ENCODE measurements at regions not wholly inside any gene's neighbourhood (a gene's known extent, or its start where the extent isn't known, plus 50 kb on each side); places are given as distances from the start of the nearest gene placed in this dataset.
"Not testable (repeated sequence)": the region's sequence is repeated elsewhere in the genome, so short reads cannot be mapped to it uniquely, and the experiment has no call there.

DNA sequence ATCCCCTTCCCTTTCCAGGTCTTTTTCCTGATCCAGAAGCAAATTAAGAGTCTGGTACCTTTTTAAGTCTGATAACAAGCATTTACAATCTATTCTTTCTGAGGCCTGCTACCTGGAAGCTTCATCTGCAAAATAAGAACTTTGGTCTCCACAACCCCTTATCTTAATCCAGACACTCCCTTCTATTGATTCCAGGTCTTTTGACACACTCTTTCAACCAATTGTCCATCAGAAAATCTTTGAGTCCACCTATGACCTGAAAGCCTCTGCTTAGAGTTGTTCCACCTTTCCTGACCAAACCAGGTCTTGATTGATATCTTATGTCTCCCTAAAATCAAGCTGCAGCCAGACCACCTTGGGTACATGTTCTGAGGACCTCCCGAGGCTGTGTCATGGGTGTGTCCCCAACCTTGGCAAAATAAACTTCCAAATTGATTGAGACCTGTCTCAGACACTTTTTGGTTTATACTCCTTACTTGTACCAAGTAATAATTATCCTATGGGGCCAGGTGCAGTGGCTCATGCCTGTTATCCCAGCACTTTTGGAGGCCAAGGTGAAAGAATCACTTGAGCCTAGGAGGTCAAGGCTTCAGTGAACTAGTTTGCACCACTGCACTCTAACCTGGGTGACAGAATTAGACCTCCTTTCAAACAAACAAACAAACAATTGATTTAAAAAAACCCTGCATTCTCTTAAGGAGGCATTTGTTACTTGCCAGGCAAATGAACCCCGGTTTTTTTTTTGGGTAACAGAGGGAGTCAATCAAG lies 126.1 kb downstream of the MAP3K21 start:
- no peak overlapping the region for H3K4me3 ChIP-seq (ENCODE audit: extremely low read depth, insufficient read depth, low read length, poor library complexity, severe bottlenecking)
- no peaks in the 10 kb centered on the region for H3K4me1 ChIP-seq (ENCODE audit: control insufficient read depth, insufficient read depth, low read length, poor library complexity, severe bottlenecking)
- no peak overlapping the region for H3K27ac ChIP-seq (ENCODE audit: low read depth, low read length, severe bottlenecking)
- H3K9me3 ChIP-seq (ENCODE audit: control insufficient read depth, low read length): no peaks in the 10 kb centered on the region
- no peaks in the 10 kb centered on the region for H3K36me3 ChIP-seq (ENCODE audit: control insufficient read depth, insufficient read depth, low read length)
- 70 to 90% methylated on average over 2 of the region's 2 CpGs for WGBS, 2 experiments (ENCODE audit: insufficient coverage in 2 of 2)

- Histone ChIP-seq H3K27ac (ENCODE audit: low read depth, low read length, severe bottlenecking) (no peak overlapping the region), H3K4me3 (ENCODE audit: extremely low read depth, insufficient read depth, low read length, poor library complexity, severe bottlenecking) (no peak overlapping the region), H3K36me3 (ENCODE audit: control insufficient read depth, insufficient read depth, low read length) (no peaks in the 10 kb centered on the region), H3K9me3 (ENCODE audit: control insufficient read depth, low read length) (no peaks in the 10 kb centered on the region), H3K4me1 (ENCODE audit: control insufficient read depth, insufficient read depth, low read length, poor library complexity, severe bottlenecking) (no peaks in the 10 kb centered on the region)
- WGBS, 2 experiments (ENCODE audit: insufficient coverage in 2 of 2): 75 to 100% methylated on average over 1 of the region's 1 CpG
Observed at GRCh38 chr1:233459470-233459945, 132.0 kb downstream of the MAP3K21 start.

DNA sequence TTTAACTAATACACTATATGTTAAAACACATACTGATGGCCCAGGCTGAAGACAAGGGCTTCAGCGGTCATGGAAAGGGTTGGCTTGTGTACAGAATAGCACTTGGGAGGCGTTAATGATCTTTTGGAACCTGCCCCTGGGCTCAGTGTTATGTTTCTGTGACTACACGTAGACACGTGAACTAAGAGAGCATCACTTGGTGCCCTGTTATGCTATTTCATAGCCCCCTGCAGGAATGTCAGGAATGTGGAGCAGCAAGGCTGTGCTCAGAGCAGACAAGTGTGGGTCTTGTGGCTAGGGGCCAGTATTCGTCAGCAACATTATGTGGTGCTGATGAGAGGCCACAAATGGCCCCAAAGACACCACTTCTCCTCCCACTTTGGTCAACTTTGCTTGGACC lies 132.4 kb downstream of the MAP3K21 start:
- H3K27ac ChIP-seq (ENCODE audit: low read depth, low read length, severe bottlenecking): no peak overlapping the region
- peaks cover 2% of the 10 kb centered on the region for H3K9me3 ChIP-seq (ENCODE audit: control insufficient read depth, low read length)
- H3K36me3 ChIP-seq (ENCODE audit: control insufficient read depth, insufficient read depth, low read length): no peaks in the 10 kb centered on the region
- WGBS, 2 experiments (ENCODE audit: insufficient coverage in 2 of 2): 58 to 68% methylated on average over 4 of the region's 5 CpGs
- H3K4me3 ChIP-seq (ENCODE audit: extremely low read depth, insufficient read depth, low read length, poor library complexity, severe bottlenecking): no peak overlapping the region
- no peaks in the 10 kb centered on the region for H3K4me1 ChIP-seq (ENCODE audit: control insufficient read depth, insufficient read depth, low read length, poor library complexity, severe bottlenecking)

DNA sequence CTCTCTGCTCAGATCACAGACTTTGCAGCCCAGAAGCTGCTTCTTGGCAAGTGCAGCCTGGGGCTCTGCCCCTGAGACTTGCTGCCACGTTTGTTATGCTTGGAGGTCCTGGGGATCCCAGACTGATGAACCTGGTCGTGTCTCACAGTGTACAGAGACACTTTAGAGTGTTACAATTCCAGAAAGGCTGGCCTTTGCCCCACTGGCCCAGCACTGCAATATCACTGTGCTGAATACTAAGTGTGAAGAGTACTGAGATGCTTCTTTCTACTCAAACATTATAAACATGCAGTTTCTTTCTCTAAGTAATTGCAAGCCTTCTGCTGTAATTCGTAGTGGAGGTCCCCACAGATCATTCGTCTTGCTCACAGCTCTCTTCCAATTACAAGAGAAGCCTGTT lies 133.2 kb downstream of the MAP3K21 start:
- Histone ChIP-seq H3K36me3 (ENCODE audit: control insufficient read depth, insufficient read depth, low read length) (no peaks in the 10 kb centered on the region), H3K4me1 (ENCODE audit: control insufficient read depth, insufficient read depth, low read length, poor library complexity, severe bottlenecking) (no peaks in the 10 kb centered on the region)
- WGBS, 2 experiments (ENCODE audit: insufficient coverage in 2 of 2): 72 to 75% methylated on average over 2 to 3 of the region's 4 CpGs

DNA sequence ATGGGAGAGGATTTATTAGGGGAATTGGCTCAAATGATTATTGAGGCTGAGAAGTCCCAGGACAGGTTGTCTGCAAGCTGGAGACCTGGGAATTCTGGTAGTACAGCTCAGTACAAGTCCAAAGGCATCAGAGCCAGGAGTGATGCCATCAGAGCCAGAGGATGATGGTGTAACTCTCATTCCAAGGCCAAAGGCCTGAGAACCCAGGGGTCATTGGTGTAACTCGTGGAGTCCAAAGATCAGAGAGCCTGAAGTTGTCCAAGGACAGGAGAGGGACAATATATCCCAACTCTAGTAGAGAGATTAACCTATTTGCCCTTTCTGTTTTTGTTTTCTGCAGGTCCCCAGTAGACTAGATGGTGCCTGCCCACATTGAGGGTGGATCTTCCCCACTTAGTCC lies 134.3 kb downstream of the MAP3K21 start:
- H3K4me3 ChIP-seq (ENCODE audit: extremely low read depth, insufficient read depth, low read length, poor library complexity, severe bottlenecking): no peak overlapping the region
- H3K4me1 ChIP-seq (ENCODE audit: control insufficient read depth, insufficient read depth, low read length, poor library complexity, severe bottlenecking): no peaks in the 10 kb centered on the region
- H3K9me3 ChIP-seq (ENCODE audit: control insufficient read depth, low read length): peaks cover 11% of the 10 kb centered on the region
- no peaks in the 10 kb centered on the region for H3K36me3 ChIP-seq (ENCODE audit: control insufficient read depth, insufficient read depth, low read length)
- WGBS, 2 experiments (ENCODE audit: insufficient coverage in 2 of 2): 17 to 67% methylated on average over 1 of the region's 1 CpG
- no peak overlapping the region for H3K27ac ChIP-seq (ENCODE audit: low read depth, low read length, severe bottlenecking)

More for the DNA sequence above, 133.2 kb downstream of the MAP3K21 start:
- Histone ChIP-seq H3K27ac (ENCODE audit: low read depth, low read length, severe bottlenecking) (no peak overlapping the region), H3K9me3 (ENCODE audit: control insufficient read depth, low read length) (peaks cover 9% of the 10 kb centered on the region), H3K4me3 (ENCODE audit: extremely low read depth, insufficient read depth, low read length, poor library complexity, severe bottlenecking) (no peak overlapping the region)

DNA sequence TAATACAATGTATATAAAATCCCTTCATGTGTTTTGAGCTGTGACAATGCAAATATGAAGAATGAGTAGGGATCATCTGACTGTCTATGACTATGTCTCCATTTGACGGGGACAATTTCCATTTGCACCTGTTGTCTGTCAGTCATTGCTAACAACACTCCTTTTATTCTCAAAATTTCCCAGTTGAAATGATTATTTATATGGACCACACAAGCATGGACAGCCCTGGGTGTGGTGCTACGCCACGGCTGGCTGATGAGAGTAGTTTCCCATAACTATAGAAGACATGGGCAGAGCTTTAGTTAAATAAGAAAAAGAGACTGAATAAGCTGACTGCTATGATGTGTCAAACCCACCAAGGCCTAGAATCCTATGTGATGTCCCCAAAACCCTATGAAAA lies 135.8 kb downstream of the MAP3K21 start:
- no peak overlapping the region for H3K27ac ChIP-seq (ENCODE audit: low read depth, low read length, severe bottlenecking)
- no CpG with 5 or more reads among the region's 3 CpGs for WGBS, 2 experiments (ENCODE audit: insufficient coverage in 2 of 2)
- no peaks in the 10 kb centered on the region for H3K4me1 ChIP-seq (ENCODE audit: control insufficient read depth, insufficient read depth, low read length, poor library complexity, severe bottlenecking)
- H3K4me3 ChIP-seq (ENCODE audit: extremely low read depth, insufficient read depth, low read length, poor library complexity, severe bottlenecking): no peak overlapping the region
- H3K36me3 ChIP-seq (ENCODE audit: control insufficient read depth, insufficient read depth, low read length): no peaks in the 10 kb centered on the region
- peaks cover 11% of the 10 kb centered on the region for H3K9me3 ChIP-seq (ENCODE audit: control insufficient read depth, low read length)

DNA sequence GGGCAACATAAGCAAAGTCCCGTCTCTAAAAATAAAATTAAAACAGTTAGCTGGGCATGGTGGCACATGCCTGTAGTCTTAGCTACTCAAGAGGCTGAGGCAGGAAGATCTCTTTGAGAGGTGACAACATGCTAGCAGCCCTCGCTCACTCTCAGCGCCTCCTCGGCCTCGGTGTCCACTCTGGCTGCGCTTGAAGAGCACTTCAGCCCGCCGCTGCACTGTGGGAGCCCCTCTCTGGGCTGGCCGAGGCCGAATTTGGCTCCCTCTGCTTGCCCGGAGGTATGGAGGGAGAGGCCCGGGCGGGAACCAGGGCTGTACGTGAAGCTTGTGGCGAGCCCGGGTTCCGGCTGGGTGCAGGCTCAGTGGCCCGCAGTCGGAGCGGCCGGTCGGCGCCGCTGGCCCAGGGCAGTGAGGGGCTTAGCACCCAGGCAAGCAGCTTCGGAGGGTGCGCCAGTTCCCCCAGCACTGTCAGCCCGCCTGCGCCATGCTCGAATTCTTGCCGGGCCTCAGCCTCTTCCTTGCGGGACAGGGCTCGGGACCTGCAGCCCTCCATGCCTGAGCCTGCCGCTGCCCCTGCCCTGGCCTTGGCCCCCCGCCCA lies 138.3 kb downstream of the MAP3K21 start:
- H3K36me3 ChIP-seq (ENCODE audit: control insufficient read depth, insufficient read depth, low read length): no peaks in the 10 kb centered on the region
- no peaks in the 10 kb centered on the region for H3K4me1 ChIP-seq (ENCODE audit: control insufficient read depth, insufficient read depth, low read length, poor library complexity, severe bottlenecking)
- WGBS, 2 experiments (ENCODE audit: insufficient coverage in 2 of 2): 92 to 97% methylated on average over 29 to 30 of the region's 34 CpGs
- no peak overlapping the region for H3K4me3 ChIP-seq (ENCODE audit: extremely low read depth, insufficient read depth, low read length, poor library complexity, severe bottlenecking)
- H3K27ac ChIP-seq (ENCODE audit: low read depth, low read length, severe bottlenecking): no peak overlapping the region
- H3K9me3 ChIP-seq (ENCODE audit: control insufficient read depth, low read length): peaks cover 11% of the 10 kb centered on the region

GRCh38 chr1:233470741-233471499 lies 143.0 kb upstream of the KCNK1 start:
- H3K27ac ChIP-seq (ENCODE audit: low read depth, low read length, severe bottlenecking): no peak overlapping the region
- H3K9me3 ChIP-seq (ENCODE audit: control insufficient read depth, low read length): no peaks in the 10 kb centered on the region

DNA sequence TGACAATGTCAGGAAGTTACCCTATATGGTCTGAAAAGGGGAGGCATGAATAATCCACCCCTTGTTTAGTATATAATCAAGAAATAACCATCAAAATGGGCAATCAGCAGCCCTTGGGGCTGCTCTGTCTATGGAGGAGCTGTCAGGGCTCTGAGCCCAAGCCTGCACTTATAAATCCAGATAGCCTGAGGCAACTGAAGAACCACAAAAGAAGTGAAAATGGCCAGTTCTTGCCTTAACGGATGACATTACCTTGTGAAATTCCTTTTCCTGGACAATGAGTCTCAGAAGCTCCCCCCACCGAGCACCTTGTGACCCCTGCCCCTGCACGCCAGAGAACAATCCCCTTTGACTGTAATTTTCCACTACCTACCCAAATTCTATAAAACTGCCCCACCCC lies 142.1 kb upstream of the KCNK1 start:
- H3K9me3 ChIP-seq (ENCODE audit: control insufficient read depth, low read length); H3K27ac ChIP-seq (ENCODE audit: low read depth, low read length, severe bottlenecking); H3K4me1 ChIP-seq (ENCODE audit: control insufficient read depth, insufficient read depth, low read length, poor library complexity, severe bottlenecking); H3K4me3 ChIP-seq (ENCODE audit: extremely low read depth, insufficient read depth, low read length, poor library complexity, severe bottlenecking); H3K36me3 ChIP-seq (ENCODE audit: control insufficient read depth, insufficient read depth, low read length): not testable (repeated sequence)
- WGBS, 2 experiments (ENCODE audit: insufficient coverage in 2 of 2): 90 to 96% methylated on average over 3 of the region's 3 CpGs

More at GRCh38 chr1:233470741-233471499, 143.0 kb upstream of the KCNK1 start:
- H3K4me3 ChIP-seq (ENCODE audit: extremely low read depth, insufficient read depth, low read length, poor library complexity, severe bottlenecking): no peak overlapping the region
- WGBS, 2 experiments (ENCODE audit: insufficient coverage in 2 of 2): 38 to 40% methylated on average over 4 to 5 of the region's 6 CpGs
- no peaks in the 10 kb centered on the region for H3K36me3 ChIP-seq (ENCODE audit: control insufficient read depth, insufficient read depth, low read length)
- H3K4me1 ChIP-seq (ENCODE audit: control insufficient read depth, insufficient read depth, low read length, poor library complexity, severe bottlenecking): no peaks in the 10 kb centered on the region

- H3K9me3 ChIP-seq (ENCODE audit: control insufficient read depth, low read length); H3K36me3 ChIP-seq (ENCODE audit: control insufficient read depth, insufficient read depth, low read length); H3K4me1 ChIP-seq (ENCODE audit: control insufficient read depth, insufficient read depth, low read length, poor library complexity, severe bottlenecking); H3K27ac ChIP-seq (ENCODE audit: low read depth, low read length, severe bottlenecking); H3K4me3 ChIP-seq (ENCODE audit: extremely low read depth, insufficient read depth, low read length, poor library complexity, severe bottlenecking): not testable (repeated sequence)
- 73 to 76% methylated on average over 6 to 7 of the region's 7 CpGs for WGBS, 2 experiments (ENCODE audit: insufficient coverage in 2 of 2)
Observed at GRCh38 chr1:233472796-233473195, 141.1 kb upstream of the KCNK1 start.
